Epithelial cell of proximal tubule (primary cell): ENCODE measurements at regions not wholly inside any gene's neighbourhood (a gene's known extent, or its start where the extent isn't known, plus 50 kb on each side); places are given as distances from the start of the nearest gene placed in this dataset.

Experiments
- DNase-seq: peaks from one replicate; pipeline ENCODE4 v3.0.0-alpha.2; 2011; ENCODE audit warnings: low read depth
- H3K4me3 ChIP-seq: 2 replicates; pipeline ENCODE4 v1.5.1; 2011; ENCODE audit warnings: low read depth, mild to moderate bottlenecking, low read length
- CTCF ChIP-seq: conservative IDR thresholded peaks from 2 replicates; pipeline ENCODE4 v1.5.1; 2012; ENCODE audit warnings: low read depth, mild to moderate bottlenecking, low read length

- DNase-seq: no peak
Measured at GRCh38 chr12:47412601-47413236, 293.1 kb downstream of the RPAP3 start.

GRCh38 chr12:47411966-47412365 is 293.9 kb downstream of the RPAP3 start:
- no peak for TF ChIP-seq CTCF
- no peak overlapping the region for H3K4me3 ChIP-seq
- DNase-seq: no peak

More at GRCh38 chr12:47412601-47413236, 293.1 kb downstream of the RPAP3 start:
- TF ChIP-seq CTCF: no peak
- H3K4me3 ChIP-seq: no peak overlapping the region

GRCh38 chr12:47410862-47411261 is 295.0 kb downstream of the RPAP3 start:
- DNase-seq: no peak
- no peak overlapping the region for H3K4me3 ChIP-seq
- no peak for TF ChIP-seq CTCF

- TF ChIP-seq CTCF: no peak
- H3K4me3 ChIP-seq: no peak overlapping the region
Measured at GRCh38 chr12:47410383-47410782, 295.4 kb downstream of the RPAP3 start.

GRCh38 chr12:47409310-47409987 is 296.4 kb downstream of the RPAP3 start:
- no peak for DNase-seq
- no peak for TF ChIP-seq CTCF
- H3K4me3 ChIP-seq: no peak overlapping the region

More at GRCh38 chr12:47410383-47410782, 295.4 kb downstream of the RPAP3 start:
- DNase-seq: no peak

GRCh38 chr12:47408171-47408871 is 297.5 kb downstream of the RPAP3 start:
- H3K4me3 ChIP-seq: no peak overlapping the region
- TF ChIP-seq CTCF: peak; percentile 56
- no peak for DNase-seq
